CD14-positive monocyte (primary cell): ENCODE measurements at regions not wholly inside any gene's neighbourhood (a gene's known extent, or its start where the extent isn't known, plus 50 kb on each side); places are given as distances from the start of the nearest gene placed in this dataset.

Experiments
- DNase-seq, 3 donors: peaks; one replicate each; pipeline ENCODE4 v3.0.0-alpha.2; 2011 to 2022
- H2AFZ ChIP-seq: 2 replicates; pipeline ENCODE4 v1.6.0; 2012; ENCODE audit warnings: mild to moderate bottlenecking, low read depth, low read length, inconsistent platforms; ENCODE audit not compliant: insufficient read depth, poor library complexity, severe bottlenecking
- H3K27ac ChIP-seq, 2 donors: 1 replicate in 1 of 2; 2 replicates in 1 of 2; pipeline ENCODE4 v1.5.1; 2012 to 2013; ENCODE audit warnings: low read length in 2 of 2, control low read depth in 1 of 2, inconsistent platforms in 1 of 2, low read depth in 1 of 2, mild to moderate bottlenecking in 1 of 2
- H3K27me3 ChIP-seq, 2 donors: one replicate each; pipeline versions ENCODE4 v1.6.0 to v1.6.1; 2011 to 2013; ENCODE audit warnings: low read length in 2 of 2; ENCODE audit not compliant: control insufficient read depth in 2 of 2, insufficient read depth in 2 of 2
- H3K36me3 ChIP-seq, 2 donors: replicated peaks in 1 of 2; 1 replicate in 1 of 2; 2 replicates in 1 of 2; pipeline versions ENCODE4 v1.5.1 to v1.6.1; 2012 to 2013; ENCODE audit warnings: low read length in 2 of 2, control low read depth in 1 of 2, inconsistent platforms in 1 of 2, mild to moderate bottlenecking in 1 of 2; ENCODE audit not compliant: insufficient read depth in 2 of 2, control insufficient read depth in 1 of 2
- H3K4me1 ChIP-seq, 2 donors: 1 replicate in 1 of 2; 2 replicates in 1 of 2; pipeline versions ENCODE4 v1.5.1 to v1.6.1; 2012 to 2013; ENCODE audit warnings: low read length in 2 of 2, control low read depth in 1 of 2, inconsistent platforms in 1 of 2, mild to moderate bottlenecking in 1 of 2, moderate library complexity in 1 of 2; ENCODE audit not compliant: insufficient read depth in 2 of 2, control insufficient read depth in 1 of 2
- H3K4me2 ChIP-seq: replicated peaks from 2 replicates; pipeline ENCODE3; 2012; ENCODE audit warnings: low read length, moderate library complexity, mild to moderate bottlenecking; ENCODE audit not compliant: poor library complexity, severe bottlenecking; ENCODE audit errors: extremely low read depth
- H3K4me3 ChIP-seq, 3 experiments: fragments of 200-600 bp in 1 of 3; sonication (generic) in 1 of 3; replicated peaks in 1 of 3; 1 replicate in 2 of 3; 2 replicates in 1 of 3; pipeline ENCODE4 v1.5.1; 2011 to 2013; ENCODE audit warnings: low read length in 3 of 3, mild to moderate bottlenecking in 3 of 3, control low read depth in 2 of 3, low read depth in 2 of 3, inconsistent platforms in 1 of 3, moderate library complexity in 1 of 3
- H3K79me2 ChIP-seq: 2 replicates; pipeline ENCODE4 v1.6.0; 2012; ENCODE audit warnings: mild to moderate bottlenecking, control low read depth, inconsistent platforms, low read length, moderate library complexity; ENCODE audit not compliant: insufficient read depth
- H3K9ac ChIP-seq: 2 replicates; pipeline ENCODE4 v1.6.0; 2017; ENCODE audit warnings: low read length, mild to moderate bottlenecking; ENCODE audit not compliant: insufficient read depth, poor library complexity, severe bottlenecking
- H3K9me3 ChIP-seq, 2 donors: replicated peaks in 1 of 2; 1 replicate in 1 of 2; 2 replicates in 1 of 2; pipeline versions ENCODE4 v1.5.1 to v1.6.1; 2012 to 2013; ENCODE audit warnings: low read length in 2 of 2, control low read depth in 1 of 2; ENCODE audit not compliant: control insufficient read depth in 1 of 2, insufficient read depth in 1 of 2
- H4K20me1 ChIP-seq: 2 replicates; pipeline ENCODE4 v1.6.0; 2012; ENCODE audit warnings: mild to moderate bottlenecking, low read length, control low read depth, moderate library complexity; ENCODE audit not compliant: insufficient read depth
- H3K27ac Mint-ChIP-seq, 7 donors: one replicate each; pipeline ENCODE4 v1.8.0; 2020; ENCODE audit warnings: mild to moderate bottlenecking in 7 of 7, mixed read lengths in 7 of 7, moderate library complexity in 6 of 7, inconsistent platforms in 2 of 7
- H3K27me3 Mint-ChIP-seq, 3 donors: one replicate each; pipeline ENCODE4 v1.8.0; 2021 to 2022; ENCODE audit warnings: low read depth in 3 of 3, mild to moderate bottlenecking in 3 of 3, mixed read lengths in 3 of 3, moderate library complexity in 3 of 3, inconsistent platforms in 1 of 3
- H3K36me3 Mint-ChIP-seq, 2 donors: one replicate each; pipeline ENCODE4 v1.8.0; 2020; ENCODE audit warnings: mixed read lengths in 2 of 2, inconsistent platforms in 1 of 2, mild to moderate bottlenecking in 1 of 2
- H3K4me1 Mint-ChIP-seq: one replicate; pipeline ENCODE4 v1.8.0; 2020; ENCODE audit warnings: mild to moderate bottlenecking, mixed read lengths
- H3K4me3 Mint-ChIP-seq, 2 donors: one replicate each; pipeline ENCODE4 v1.8.0; 2020; ENCODE audit warnings: mild to moderate bottlenecking in 2 of 2, mixed read lengths in 2 of 2, moderate library complexity in 1 of 2
- H3K9me3 Mint-ChIP-seq, 7 donors: one replicate each; pipeline ENCODE4 v1.8.0; 2020 to 2022; ENCODE audit warnings: mixed read lengths in 7 of 7, mild to moderate bottlenecking in 6 of 7, moderate library complexity in 6 of 7, inconsistent platforms in 2 of 7
- WGBS: methylation state at CpG from one replicate; pipeline ENCODE4 v1.1.5; 2013; ENCODE audit warnings: missing lambda C conversion rate; ENCODE audit not compliant: insufficient coverage; 5-methylcytosine and 5-hydroxymethylcytosine counted together
- intact Hi-C, 2 donors: fragments of 100-400 bp; cut with micrococcal nuclease; formaldehyde crosslinking; loops; one replicate each; pipeline versions ENCODE4 v1.15.0 to v1.15.1; 2023
- TF ChIP-seq, protein P1 (sequence below): fragments of 200-600 bp; IDR thresholded peaks from one replicate; pipeline ENCODE4 v1.8.0; 2022; ENCODE audit warnings: antibody characterized with exemption, mild to moderate bottlenecking

DNA sequence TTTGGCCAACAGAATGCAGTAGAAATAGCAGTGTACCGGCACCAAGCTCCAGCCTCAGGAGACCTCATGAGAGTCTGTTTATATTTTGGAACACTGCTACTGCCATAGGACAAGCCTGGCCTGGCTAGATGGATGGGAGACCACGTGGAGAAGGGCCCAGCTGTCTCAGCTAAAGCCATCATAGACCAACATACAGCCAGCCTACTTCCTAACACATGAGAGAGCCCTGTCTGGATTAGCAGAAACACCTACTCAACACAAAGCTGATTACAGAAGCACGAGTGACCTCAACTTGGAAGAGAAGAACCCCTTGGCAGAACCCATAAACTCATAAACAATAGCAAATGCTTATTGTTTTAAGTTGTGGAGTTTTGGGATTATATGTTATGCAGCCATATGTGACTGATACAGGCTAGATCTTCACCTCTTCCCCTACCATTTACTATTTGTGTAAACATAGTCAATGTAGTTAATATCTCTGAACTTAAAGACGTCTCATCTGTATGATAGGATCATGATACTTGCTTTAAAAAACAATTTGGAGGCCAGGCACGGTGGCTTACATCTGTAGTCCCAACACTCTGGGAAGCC lies 199.4 kb upstream of the ZNF217 start:
- intact Hi-C loops: no loop called here
- peaks cover 0 to 1% (median 0%) of the 10 kb centered on the region in 3 donors for H3K27me3 Mint-ChIP-seq
- no peaks in the 10 kb centered on the region for H3K36me3 Mint-ChIP-seq
- H3K9me3 ChIP-seq: no peaks in the 10 kb centered on the region
- no peaks in the 10 kb centered on the region for H4K20me1 ChIP-seq
- H3K27me3 ChIP-seq: no peaks in the 10 kb centered on the region
- TF ChIP-seq, protein P1, sequence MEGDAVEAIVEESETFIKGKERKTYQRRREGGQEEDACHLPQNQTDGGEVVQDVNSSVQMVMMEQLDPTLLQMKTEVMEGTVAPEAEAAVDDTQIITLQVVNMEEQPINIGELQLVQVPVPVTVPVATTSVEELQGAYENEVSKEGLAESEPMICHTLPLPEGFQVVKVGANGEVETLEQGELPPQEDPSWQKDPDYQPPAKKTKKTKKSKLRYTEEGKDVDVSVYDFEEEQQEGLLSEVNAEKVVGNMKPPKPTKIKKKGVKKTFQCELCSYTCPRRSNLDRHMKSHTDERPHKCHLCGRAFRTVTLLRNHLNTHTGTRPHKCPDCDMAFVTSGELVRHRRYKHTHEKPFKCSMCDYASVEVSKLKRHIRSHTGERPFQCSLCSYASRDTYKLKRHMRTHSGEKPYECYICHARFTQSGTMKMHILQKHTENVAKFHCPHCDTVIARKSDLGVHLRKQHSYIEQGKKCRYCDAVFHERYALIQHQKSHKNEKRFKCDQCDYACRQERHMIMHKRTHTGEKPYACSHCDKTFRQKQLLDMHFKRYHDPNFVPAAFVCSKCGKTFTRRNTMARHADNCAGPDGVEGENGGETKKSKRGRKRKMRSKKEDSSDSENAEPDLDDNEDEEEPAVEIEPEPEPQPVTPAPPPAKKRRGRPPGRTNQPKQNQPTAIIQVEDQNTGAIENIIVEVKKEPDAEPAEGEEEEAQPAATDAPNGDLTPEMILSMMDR: no peak
- no peak overlapping the region for H3K4me2 ChIP-seq
- no peaks in the 10 kb centered on the region for H3K79me2 ChIP-seq
- peaks cover 18 to 24% of the 10 kb centered on the region in 2 donors for H3K4me1 ChIP-seq
- no peak overlapping the region for H3K9ac ChIP-seq
- H3K4me1 Mint-ChIP-seq: peaks cover 24% of the 10 kb centered on the region
- WGBS: 94% methylated on average over 3 of the region's 5 CpGs
- H3K9me3 Mint-ChIP-seq: peaks cover 0 to 2% (median 0%) of the 10 kb centered on the region in 7 donors
- H3K4me3 ChIP-seq: no peak overlapping the region
- DNase-seq: no peak
- H2AFZ ChIP-seq: no peak overlapping the region
- H3K27ac ChIP-seq: no peak overlapping the region
- H3K4me3 Mint-ChIP-seq: no peak overlapping the region
- no peaks in the 10 kb centered on the region for H3K36me3 ChIP-seq
- peak overlapping the region in 1 of 7 donors; percentile 37 for H3K27ac Mint-ChIP-seq

DNA sequence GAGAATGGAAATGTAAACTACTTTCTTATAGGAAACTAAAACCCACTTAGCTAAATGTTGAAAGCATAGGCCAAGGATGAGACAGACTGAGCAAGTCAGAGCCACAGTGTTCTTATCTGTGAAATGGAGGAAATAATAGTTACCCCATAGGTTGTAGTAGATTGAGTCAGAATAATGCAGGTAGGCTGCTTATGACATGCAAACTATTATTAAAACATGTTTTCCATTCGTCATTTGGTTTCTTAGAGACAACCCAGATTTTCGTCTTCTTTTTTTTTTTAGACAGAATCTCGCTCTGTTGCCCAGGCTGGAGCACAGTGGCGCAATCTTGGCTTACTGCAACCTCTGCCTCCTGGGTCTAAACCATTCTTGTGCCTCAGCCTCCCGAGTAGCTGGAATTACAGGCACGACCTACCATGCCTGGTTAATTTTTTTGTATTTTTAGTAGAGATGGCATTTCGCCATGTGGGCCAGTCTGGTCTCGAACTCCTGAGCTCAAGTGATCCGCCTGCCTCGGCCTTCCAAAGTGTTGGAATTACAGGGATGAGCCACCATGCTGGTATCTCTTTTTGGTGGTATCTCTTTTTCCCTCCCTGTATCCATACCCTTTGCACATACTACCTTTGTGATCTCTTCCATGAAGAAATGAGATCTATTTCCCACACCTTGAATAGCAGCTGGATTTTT lies 196.5 kb upstream of the ZNF217 start:
- Mint-ChIP-seq H3K27ac (peak overlapping the region in 3 of 7 donors; percentile 17 to 36 (median 21)), H3K9me3 (peaks cover 0 to 2% (median 0%) of the 10 kb centered on the region in 7 donors), H3K4me1 (peaks cover 33% of the 10 kb centered on the region), H3K27me3 (peaks cover 0 to 1% (median 0%) of the 10 kb centered on the region in 3 donors), H3K36me3 (no peaks in the 10 kb centered on the region), H3K4me3 (no peak overlapping the region)
- Histone ChIP-seq H3K4me2 (no peak overlapping the region), H3K27ac (peak overlapping the region in 1 of 2 donors; percentile 51), H2AFZ (peak overlapping the region; percentile 32), H3K27me3 (no peaks in the 10 kb centered on the region), H3K79me2 (no peaks in the 10 kb centered on the region), H3K9ac (no peak overlapping the region), H3K4me3 (no peak overlapping the region), H3K9me3 (no peaks in the 10 kb centered on the region), H3K36me3 (no peaks in the 10 kb centered on the region), H4K20me1 (no peaks in the 10 kb centered on the region), H3K4me1 (peaks cover 27 to 35% of the 10 kb centered on the region in 2 donors)
- TF ChIP-seq, protein P1: no peak
- intact Hi-C loops: no loop called here
- DNase-seq: peak in 2 of 3 donors; percentile 11 to 16
- 45% methylated on average over 3 of the region's 10 CpGs for WGBS
